ENCODE measurements at regions not wholly inside any gene's neighbourhood (a gene's known extent, or its start where the extent isn't known, plus 50 kb on each side); places are given as distances from the start of the nearest gene placed in this dataset.
A peak's percentile ranks its signal among the peaks of the same experiment; 100 is the strongest.

- Histone ChIP-seq H3K27ac (no peak overlapping the region), H3K36me3 (no peaks in the 10 kb centered on the region), H3K4me3 (no peak overlapping the region), H3K27me3 (no peaks in the 10 kb centered on the region), H3K4me1 (no peaks in the 10 kb centered on the region), H3K9me3 (no peaks in the 10 kb centered on the region)
- DNase-seq (no peak), ATAC-seq (peak in 2 of 4 donors; percentile 19 to 63)
- TF ChIP-seq POLR2A (IDR thresholded peaks at IDR 0.05) (no peak), CTCF (IDR thresholded peaks at IDR 0.05) (no peak)
- 23% methylated on average over 2 of the region's 2 CpGs for WGBS (ENCODE audit: insufficient coverage, low coverage, low lambda C conversion rate, missing lambda C conversion rate)
- intact Hi-C loops (cut with DNase I) = no loop called here
These were observed 305.9 kb upstream of the MGMT start for GRCh38 chr10:129161150-129161549.

- WGBS (ENCODE audit: insufficient coverage, low coverage, low lambda C conversion rate, missing lambda C conversion rate) = 76% methylated on average over 7 of the region's 7 CpGs
- ATAC-seq (no peak), DNase-seq (no peak)
- H3K4me3 ChIP-seq = no peak overlapping the region
- H3K36me3 ChIP-seq = no peaks in the 10 kb centered on the region
- no peak for TF ChIP-seq POLR2A (IDR thresholded peaks at IDR 0.05)
- TF ChIP-seq CTCF (IDR thresholded peaks at IDR 0.05) = no peak
- intact Hi-C loops (cut with DNase I) = no loop called here
- no peaks in the 10 kb centered on the region for H3K27me3 ChIP-seq
- no peaks in the 10 kb centered on the region for H3K9me3 ChIP-seq
- no peaks in the 10 kb centered on the region for H3K4me1 ChIP-seq
- H3K27ac ChIP-seq = no peak overlapping the region
These were observed 303.5 kb upstream of the MGMT start for GRCh38 chr10:129163531-129163930.

DNA sequence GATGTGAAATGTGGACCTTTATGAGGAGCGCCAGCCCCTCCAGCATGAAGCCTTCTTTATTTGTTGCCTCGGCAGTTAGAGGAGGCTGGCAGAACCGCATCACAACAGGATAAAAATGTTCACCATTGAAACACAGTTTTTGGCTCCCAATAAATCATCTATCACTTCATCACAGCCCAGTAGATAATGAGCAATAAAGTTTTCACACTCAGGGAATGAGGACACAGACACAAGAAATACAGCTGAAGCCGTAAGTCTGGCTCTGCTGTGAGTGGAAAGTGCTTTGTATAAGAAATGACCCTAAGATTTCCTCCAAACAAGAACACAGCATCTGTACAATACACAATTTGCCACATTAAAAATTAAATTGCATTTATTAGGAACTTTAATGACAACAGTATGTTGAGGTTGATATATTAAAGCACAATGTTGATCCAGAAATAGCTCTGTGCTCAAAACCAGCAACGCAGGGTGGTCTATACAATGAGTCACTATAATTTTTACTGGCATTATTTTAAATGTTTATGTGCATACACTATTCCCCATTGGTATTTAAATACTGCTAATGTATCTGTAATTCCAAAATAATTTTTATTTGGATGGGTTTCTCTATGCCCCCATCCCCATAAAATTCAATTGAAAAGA, 301.8 kb upstream of the MGMT start:
- Histone ChIP-seq H3K27me3 (no peaks in the 10 kb centered on the region), H3K4me3 (no peak overlapping the region), H3K27ac (no peak overlapping the region), H3K36me3 (no peaks in the 10 kb centered on the region), H3K9me3 (no peaks in the 10 kb centered on the region), H3K4me1 (no peaks in the 10 kb centered on the region)
- TF ChIP-seq CTCF (IDR thresholded peaks at IDR 0.05) (no peak), POLR2A (IDR thresholded peaks at IDR 0.05) (no peak)
- no peak for DNase-seq
- intact Hi-C loops (cut with DNase I) = no loop called here
- no peak for ATAC-seq
- 70% methylated on average over 5 of the region's 5 CpGs for WGBS (ENCODE audit: insufficient coverage, low coverage, low lambda C conversion rate, missing lambda C conversion rate)

- WGBS (ENCODE audit: insufficient coverage, low coverage, low lambda C conversion rate, missing lambda C conversion rate) = 24% methylated on average over 1 of the region's 1 CpG
- Histone ChIP-seq H3K27ac (no peak overlapping the region), H3K27me3 (no peaks in the 10 kb centered on the region), H3K4me1 (no peaks in the 10 kb centered on the region), H3K4me3 (no peak overlapping the region), H3K36me3 (no peaks in the 10 kb centered on the region), H3K9me3 (no peaks in the 10 kb centered on the region)
- no peak for TF ChIP-seq POLR2A (IDR thresholded peaks at IDR 0.05)
- TF ChIP-seq CTCF (IDR thresholded peaks at IDR 0.05) = no peak
- intact Hi-C loops (cut with DNase I) = no loop called here
- ATAC-seq (no peak), DNase-seq (no peak)
These were observed 301.3 kb upstream of the MGMT start for GRCh38 chr10:129165770-129166169.

GRCh38 chr10:129168660-129169059, 298.4 kb upstream of the MGMT start:
- no peaks in the 10 kb centered on the region for H3K27me3 ChIP-seq
- H3K27ac ChIP-seq = no peak overlapping the region
- no peak for ATAC-seq
- no peak for DNase-seq
- intact Hi-C loops (cut with DNase I) = no loop called here
- H3K36me3 ChIP-seq = no peaks in the 10 kb centered on the region
- no peaks in the 10 kb centered on the region for H3K4me1 ChIP-seq
- TF ChIP-seq POLR2A (IDR thresholded peaks at IDR 0.05) = no peak
- no peak for TF ChIP-seq CTCF (IDR thresholded peaks at IDR 0.05)
- H3K4me3 ChIP-seq = no peak overlapping the region
- 31% methylated on average over 4 of the region's 4 CpGs for WGBS (ENCODE audit: insufficient coverage, low coverage, low lambda C conversion rate, missing lambda C conversion rate)
- H3K9me3 ChIP-seq = no peaks in the 10 kb centered on the region
